Limb (tissue), 2 donors: ENCODE measurements at regions not wholly inside any gene's neighbourhood (a gene's known extent, or its start where the extent isn't known, plus 50 kb on each side); places are given as distances from the start of the nearest gene placed in this dataset.

Experiments
- DNase-seq, 2 donors: peaks; one replicate each; pipeline ENCODE4 v3.0.0-alpha.2; 2016; ENCODE audit errors: extremely low spot score in 2 of 2

DNA sequence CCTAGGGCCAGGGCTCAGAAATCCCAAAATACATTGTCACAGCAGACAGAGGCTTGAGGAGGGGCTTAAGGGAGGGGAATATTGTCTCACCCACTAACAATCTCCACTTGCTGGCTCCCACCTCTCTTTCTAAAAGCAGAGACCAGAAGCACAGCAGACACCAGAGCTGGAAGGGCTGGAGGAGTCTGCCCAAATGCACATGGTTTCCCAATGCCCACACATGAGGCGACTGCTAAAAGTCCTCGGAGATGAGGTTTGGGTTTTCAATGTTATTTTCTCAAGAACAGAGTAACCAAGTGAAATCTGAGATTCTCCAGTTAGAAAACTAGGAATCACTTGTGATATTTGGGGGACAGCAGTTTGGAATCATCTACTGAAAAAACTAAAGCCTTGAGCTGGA is 325.6 kb upstream of the JARID2 start:
- DNase-seq, result no peak

DNA sequence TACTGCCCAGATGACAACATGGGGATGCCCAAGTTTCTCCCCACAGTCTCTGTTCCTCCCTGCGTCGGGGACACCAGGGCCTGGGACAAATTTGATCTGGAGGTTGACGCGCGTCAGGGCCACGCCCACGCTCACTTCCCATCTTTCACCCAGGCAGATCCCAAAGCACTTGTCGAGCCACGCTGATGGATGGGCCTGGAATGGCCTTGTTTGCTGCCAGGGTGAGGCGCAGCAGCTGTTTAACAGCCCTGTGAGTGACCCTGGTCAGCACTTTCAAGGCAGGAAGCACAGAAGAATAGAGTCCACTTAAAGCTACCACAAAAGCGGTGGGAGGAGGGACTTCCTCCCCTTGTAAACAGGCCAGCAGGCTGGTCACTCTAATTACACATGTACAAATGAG is 324.7 kb upstream of the JARID2 start:
- no peak for DNase-seq

DNA sequence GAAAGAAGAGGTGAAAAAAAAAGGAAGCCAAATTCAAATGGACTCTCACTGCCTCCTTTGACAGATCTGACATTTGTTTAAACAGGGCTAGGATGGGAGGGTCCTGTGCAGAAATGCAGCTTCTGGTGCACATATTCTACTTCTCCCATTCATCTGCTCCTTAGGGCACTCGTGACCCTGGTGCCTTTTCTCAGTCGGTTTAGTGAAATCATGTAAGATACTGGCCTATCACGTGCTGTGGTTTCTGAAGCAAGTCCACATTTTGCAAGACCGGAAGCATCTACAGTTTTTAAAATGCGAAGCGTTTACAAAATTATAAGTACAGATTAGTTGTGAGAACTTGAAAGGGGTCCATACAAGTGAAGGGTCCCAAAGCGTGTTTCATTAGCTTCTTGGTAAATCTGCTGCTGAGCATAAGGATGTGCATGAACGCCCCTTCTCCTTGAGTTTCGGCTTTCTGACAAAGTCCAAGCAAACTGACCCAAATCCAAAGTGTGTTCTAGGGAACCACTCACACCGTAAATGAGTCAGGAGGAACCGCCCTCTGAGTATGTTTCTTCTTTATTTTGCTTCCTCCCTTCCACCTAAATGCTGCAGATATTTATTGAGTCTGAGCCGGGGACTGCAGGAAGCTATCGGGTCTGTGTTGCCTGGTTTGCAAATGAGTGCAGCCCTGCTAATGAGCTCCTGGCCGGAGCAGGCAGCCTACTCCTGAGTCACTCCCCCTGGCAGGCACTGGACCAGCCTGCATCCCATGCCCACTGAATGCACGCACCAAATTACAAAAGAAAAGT is 323.8 kb upstream of the JARID2 start:
- DNase-seq, result no peak

DNA sequence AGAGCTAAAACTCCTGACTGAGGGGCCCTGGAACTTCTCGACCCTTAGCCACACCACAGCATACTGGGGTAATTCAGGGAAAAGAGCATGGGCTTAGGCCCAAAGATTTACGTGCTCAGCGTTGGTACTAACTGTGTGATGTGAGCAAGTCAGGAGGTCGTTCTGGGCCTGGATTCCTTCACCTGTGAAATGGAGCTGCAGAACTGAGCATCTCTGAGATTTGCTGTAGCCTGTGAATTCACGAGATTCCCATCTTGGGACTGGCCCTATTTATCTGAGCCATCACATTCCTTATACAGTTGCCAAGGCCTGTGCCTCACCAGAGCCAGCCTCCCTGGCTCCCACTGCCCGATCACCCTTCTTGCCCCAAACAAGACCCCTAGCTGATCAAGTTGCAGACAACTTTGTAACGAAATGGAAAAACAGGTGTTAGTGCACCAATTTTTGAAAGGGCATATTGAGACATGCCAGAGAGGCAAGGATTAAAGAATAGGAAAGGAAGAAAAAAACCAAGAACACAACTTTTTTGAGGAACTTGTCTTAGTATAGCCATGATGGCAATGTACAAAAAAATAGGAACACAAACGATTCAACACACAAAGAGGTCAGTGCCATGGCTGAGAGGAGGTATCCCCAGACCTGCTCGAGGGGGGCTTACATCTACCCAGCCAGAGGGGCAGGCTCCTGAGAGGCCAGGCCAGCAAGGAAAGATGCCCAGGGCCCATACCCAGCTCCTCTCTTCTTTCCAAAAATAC is 323.0 kb upstream of the JARID2 start:
- no peak for DNase-seq

DNA sequence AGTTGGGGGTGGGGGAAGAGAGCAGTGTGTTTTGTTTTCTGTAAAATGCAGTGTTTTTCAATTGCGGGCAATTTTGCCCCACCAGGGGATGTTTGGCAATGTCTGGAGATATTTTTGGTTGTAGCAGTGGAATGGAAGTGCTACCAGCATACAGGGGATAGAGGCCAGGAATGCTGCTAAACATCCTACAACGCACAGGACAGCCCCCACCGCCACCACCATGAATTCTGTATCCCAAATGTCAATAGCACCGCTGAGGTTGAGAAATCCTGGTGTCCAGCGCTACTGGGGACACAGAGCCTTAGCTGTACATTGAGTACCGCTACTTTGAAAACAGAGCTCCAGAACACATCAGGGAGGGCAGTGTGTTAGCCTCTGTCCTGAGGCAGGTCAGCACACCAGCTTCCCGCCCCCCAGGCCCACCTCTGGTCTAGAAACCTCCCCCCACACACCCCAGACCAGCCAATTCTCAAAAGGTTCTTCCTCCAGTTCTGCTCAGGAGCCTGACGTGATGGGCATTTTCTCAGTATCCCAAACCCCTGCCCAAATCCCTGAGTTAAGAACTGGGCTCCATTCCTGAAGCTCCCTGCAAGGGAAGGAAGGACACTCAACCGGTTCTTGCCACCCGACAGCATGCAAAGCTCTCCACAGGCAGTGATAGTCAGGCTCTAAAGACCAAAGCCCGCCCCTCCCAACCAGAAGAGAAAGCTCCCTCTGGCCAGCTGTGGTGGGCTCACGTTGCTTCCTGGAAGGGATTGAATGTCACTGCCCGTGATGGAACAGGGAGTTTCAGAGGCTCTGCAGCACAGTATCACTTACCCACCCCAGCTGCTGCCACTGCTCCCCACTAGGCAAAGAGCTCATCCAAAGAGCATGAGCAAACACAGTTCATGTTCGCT is 321.5 kb upstream of the JARID2 start:
- peak; percentile 69 to 74 for DNase-seq

DNA sequence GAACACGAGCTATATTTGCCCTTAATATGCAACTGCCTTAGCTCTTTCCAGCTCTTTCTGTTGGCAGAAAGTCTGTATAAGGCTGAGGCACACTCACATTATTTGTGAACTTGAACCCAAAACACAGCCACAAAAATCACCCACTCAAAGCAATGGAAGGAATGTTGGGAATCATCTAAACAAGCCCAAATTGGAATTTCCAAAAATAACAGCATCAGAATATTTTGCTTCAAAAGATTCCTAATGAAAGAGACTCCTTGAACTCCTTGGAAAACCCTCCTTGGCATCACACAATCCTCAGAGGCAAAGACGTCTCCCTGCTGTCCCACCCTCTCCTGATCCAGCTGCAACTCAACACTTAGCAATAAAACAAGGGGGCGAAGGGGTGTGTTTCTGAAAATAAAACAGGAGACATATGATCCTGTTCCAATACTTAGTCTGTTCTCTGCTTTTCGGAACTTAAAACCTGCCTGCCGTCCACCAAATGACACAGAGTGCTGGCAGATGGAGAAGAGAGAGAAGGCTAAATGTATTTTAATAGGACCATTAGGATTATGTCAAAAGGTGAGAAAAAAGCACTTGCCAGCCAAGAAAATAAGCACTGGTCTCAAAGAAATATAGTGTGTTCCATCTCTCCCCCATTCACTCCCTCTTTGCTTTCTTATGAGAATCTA is 320.7 kb upstream of the JARID2 start:
- DNase-seq, result peak in 1 of 2 donors; percentile 45

DNA sequence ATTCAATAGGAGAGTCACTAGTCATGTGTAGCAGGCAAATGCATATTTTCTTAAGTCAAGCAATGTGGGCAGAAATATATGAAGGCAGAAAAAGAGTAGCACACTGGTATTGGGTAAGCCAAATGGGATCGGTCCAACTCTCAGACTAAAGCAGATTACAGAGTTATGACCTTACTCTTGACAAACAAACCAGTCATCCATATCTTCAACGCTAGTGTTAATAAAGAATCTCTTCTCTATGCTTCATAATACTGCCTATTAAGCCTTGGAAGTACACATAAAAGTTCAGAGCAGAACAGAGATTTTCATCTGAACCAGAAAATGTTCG is 320.2 kb upstream of the JARID2 start:
- no peak for DNase-seq

DNA sequence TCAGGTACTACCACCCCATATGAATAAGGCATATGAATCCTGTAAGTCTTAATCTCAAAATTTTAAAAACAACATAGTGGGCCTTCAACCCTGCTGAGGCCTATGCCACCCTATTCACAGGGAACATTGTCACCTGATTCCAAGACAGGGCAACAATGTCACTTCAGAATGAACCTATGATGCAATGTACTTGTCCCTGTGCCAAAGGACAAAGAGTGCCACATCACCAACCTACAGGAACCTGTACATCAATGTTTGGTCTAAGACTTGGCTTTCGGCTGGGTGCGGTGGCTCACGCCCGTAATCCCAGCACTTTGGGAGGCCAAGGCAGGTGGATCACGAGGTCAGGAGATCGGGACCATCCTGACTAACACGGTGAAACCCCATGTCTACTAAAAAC is 318.5 kb upstream of the JARID2 start:
- no peak for DNase-seq

DNA sequence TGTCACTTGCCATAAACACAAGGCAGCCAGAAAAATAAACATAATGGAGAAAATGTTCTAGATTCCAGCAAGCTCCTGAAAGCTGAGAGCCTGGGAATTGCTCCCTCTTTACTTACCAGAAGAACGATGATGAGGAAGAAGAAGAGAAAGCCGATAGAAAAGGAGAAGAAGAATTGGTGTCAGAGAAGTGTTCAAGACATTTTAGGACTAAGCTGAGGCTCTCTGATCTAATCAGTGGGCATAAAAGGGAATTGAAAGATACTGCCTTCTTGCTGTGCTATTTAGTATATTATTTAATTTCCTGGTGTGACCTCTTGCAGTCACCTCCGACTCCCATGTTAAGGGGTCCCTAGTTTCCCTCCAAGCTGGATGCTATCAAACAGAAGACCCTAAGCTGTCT is 316.6 kb upstream of the JARID2 start:
- no peak for DNase-seq

DNA sequence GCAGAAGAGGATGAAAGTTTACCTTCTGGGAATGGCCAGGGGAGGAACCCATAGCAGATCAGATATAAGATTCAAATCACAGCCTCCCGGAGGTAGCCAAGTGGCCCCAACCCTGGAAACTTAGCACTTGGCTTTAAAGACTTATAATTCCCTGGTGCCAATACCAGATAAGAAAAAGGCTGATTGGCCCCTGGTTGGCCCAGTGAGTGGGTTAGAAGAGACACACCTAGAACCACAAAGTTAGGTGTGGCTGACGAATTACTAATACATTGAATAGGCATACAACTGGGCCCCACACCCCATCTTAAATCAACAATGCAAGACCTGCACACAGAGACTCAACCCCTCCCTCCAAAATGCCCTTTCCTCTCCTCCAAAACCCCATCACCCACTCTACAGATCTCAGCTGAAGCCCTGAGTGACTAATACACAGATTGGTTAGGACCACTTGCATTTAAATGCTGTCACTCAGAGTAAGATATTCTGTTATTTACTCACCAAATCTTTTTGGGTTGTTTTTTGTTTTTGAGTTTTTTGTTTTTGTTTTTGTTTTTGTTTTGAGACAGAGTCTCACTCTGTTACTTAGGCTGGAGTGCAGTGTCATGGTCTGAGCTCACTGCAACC is 315.4 kb upstream of the JARID2 start:
- no peak for DNase-seq

DNA sequence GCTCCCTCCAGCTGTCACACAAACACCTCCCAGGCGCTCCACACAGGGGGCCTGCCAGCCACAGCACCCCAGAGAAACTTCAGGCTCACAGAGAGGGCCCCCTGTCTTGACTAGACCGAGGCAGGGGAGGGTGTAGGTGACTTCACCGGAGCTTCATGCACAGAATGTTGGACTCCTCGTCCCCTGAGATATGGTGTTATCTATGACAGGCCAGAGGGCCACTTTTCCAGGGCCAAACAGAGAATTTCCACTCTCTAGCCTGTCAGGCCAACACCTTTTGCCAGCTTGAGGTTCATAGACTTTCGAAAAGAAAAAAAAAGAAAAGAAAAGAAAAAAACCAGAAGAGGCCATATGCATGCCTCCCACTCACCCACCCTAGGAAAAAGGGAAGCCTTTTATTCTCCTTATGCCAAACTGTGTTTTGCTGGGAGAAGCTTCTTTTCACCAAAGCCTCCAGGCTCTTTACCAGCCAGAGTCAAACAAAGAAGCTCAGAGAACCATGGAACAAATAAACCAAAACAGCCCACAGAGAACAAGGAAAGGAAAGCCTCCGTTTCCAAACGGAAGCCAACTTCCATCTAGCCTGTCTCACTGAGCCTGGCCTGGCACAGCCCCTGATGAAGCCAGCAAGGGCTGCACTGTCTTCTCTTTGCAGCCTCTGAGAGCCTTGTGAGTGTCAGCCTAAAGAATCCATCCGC is 313.2 kb upstream of the JARID2 start:
- DNase-seq, result no peak

DNA sequence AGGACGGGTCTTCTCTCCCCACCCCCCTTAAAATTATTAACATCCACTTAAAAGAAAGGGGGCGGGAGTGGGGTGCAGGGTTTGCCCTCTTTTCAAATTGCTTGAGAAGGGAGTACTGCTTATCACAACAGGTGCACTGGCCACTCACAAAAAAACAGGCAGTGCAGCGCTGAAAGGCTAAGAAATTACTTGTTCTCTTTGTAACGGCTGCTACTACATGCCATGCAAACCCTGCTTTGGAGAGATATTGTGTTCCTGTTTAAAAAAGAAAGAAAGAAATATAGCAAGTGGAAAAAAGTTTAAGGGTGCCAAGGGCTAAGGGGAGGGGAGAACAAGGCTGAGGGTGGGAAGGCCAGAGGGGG is 312.7 kb upstream of the JARID2 start:
- no peak for DNase-seq

DNA sequence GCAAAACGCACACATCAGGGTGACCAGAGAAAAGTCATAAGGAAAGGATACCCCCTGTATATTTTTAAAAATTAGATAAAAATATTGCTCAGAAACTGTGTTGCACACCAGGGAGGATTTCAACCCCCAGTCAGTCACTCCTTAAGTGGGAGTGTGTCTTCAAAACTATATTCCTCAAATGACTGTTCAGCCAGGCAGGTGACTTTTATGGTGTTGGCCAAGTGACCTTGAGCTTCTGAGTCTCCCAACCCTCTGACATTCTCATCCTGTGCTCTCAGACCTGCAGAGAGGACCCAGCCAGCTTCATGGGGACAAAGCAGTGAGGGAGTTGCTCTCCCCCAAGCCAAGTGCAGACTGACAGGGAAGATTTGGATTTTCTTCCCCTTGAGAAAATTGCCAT is 311.9 kb upstream of the JARID2 start:
- no peak for DNase-seq

DNA sequence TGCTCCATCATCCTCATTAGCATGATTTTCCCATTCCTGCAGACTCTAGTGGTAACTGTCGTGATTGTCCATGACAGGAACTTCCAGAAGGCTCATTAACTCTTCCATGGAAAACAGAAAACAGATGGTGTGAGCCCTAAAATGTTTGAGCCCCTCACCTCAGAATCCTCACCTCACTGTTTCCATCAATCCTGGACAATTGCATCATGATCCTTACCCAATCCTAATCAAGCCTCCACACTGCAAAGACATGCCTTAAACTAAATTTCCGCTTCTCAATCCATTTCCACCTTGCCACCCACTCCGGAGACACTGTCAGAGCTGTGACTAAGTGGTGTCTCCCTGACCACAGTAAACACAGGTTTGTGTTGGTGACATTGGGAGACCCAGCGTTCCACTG is 311.0 kb upstream of the JARID2 start:
- no peak for DNase-seq

DNA sequence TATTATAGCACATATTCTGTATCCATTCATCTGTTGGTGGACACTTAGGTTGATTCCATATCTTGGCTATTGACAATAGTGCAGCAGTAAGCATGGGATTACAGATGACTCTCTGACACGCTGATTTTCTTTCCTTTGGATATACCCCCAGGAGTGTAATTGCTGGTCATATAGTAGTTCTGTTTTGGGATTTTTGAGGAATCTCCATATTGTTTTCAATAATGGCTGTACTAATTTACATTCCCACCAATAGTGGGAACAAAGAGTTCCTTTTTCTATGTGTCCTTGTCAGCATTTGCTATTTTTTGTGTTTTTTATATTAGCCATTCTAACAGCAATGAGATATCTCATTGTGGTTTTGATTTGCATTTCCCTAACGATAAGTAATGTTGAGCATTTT is 309.0 kb upstream of the JARID2 start:
- DNase-seq, result no peak

DNA sequence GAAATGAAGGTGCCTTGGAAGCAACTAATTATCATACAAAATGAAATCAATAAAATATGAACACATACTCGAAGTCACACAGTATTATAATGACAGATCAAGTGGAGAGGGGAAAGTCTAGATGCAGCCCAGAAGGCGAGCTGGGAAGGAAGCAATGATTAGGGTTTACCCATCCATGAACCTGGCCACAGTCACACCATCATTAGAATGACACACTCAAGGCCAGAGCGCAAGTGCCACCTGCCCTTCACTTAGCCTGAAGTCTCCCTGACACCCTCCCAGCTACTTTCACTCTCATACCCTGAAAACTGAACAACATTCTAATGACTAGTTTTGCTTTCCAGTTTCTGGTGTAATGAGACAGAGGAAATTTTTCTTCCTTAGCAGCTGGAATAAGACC is 302.8 kb upstream of the JARID2 start:
- no peak for DNase-seq

DNA sequence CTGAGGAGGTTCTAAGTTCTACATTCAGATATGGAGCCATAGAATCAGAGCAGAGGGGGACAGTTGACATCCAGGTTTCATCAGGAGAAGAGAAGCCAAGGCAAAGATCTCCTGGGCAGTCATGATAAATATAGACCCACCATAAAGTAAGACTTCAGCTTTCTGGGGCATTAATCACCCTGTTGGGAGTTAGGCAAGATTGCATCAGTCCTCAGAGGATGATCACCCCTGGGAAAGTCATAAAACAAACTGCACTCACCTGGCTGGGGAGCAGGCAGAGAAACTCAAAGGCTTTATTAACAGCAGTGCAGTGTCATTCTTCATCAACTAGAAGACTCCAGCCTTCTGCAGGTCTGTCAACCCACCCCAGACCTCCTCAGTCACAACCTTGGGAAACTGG is 301.3 kb upstream of the JARID2 start:
- DNase-seq, result no peak

DNA sequence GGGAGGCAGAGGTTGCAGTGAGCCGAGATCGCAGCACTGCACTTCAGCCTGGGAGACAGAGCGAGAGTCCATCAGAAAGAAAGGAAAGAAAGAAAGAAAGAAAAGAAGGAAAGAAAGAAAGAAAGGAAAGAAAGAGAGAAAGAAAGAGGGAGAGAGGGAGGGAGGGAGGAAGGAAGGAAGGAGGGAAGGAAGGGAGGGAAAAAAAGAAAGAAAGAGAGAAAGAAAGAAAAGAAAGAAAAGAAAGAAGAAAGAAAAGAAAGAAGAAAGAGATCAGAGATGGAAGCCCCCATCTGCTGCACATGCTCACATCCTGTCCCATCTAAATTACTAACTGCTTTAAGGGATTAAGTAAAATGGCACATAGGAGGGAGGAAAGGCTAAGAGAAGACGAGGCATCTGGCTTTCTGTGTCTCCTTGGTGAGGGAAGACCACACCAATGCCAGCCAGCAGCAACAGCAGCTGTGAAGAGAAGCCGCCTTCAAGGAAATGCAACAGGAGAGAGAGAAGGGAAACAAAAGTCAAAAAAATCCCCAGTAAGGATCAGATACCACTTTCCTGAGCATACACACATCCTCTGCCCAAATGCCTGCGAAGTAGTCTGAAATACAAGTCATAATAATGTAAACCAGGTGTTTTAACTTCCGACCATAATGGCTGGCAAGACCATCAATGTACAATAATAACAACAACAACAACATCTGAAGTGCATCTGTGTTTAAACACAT is 300.2 kb upstream of the JARID2 start:
- DNase-seq, result no peak

DNA sequence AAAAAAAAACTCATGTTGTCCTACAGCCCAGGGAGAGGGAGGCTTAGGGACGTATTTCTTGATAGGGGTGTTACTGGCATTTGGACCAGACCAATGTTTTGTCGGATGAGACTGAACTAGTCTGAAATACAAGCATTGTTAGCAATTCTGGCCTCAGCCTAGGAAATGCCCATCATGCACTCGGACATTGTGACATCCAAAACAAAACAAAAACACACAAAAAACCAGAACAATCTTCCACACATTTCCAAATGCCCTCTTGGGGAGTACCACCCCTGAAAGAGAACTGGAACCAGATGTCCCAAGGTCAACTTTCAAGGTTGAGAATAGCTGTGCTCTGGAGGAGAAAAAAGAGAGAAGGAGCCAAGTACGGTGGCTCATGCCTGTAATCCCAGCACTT is 299.1 kb upstream of the JARID2 start:
- no peak for DNase-seq
